Stimulated activated CD4-positive, alpha-beta T cell treated with anti-CD3 and anti-CD28 coated beads, Interleukin-4, amount 100 ng/mL, for 1 hour (primary cell): ENCODE measurements at regions not wholly inside any gene's neighbourhood (a gene's known extent, or its start where the extent isn't known, plus 50 kb on each side); places are given as distances from the start of the nearest gene placed in this dataset.

Experiments used
- DNase-seq: peaks from one replicate; pipeline ENCODE4 v3.0.0-alpha.2; 2020

- no peak for DNase-seq
Measured at GRCh38 chr6:144739873-144740272, 454.7 kb downstream of the UTRN start.

- DNase-seq = no peak
Measured at GRCh38 chr6:144741659-144742058, 456.5 kb downstream of the UTRN start.

GRCh38 chr6:144742779-144743178, 457.6 kb downstream of the UTRN start:
- DNase-seq = no peak

GRCh38 chr6:144744720-144745119, 459.6 kb downstream of the UTRN start:
- no peak for DNase-seq

- no peak for DNase-seq
Measured at GRCh38 chr6:144745439-144745838, 460.3 kb downstream of the UTRN start.

GRCh38 chr6:144746902-144747469, 461.9 kb downstream of the UTRN start:
- no peak for DNase-seq

- DNase-seq = no peak
Measured at GRCh38 chr6:144749263-144749662, 464.1 kb downstream of the UTRN start.

- DNase-seq = no peak
Measured at GRCh38 chr6:144753023-144753705, 468.0 kb downstream of the UTRN start.

- DNase-seq = no peak
Measured at GRCh38 chr6:144756469-144756868, 471.3 kb downstream of the UTRN start.

- DNase-seq = no peak
Measured at GRCh38 chr6:144757299-144757698, 472.2 kb downstream of the UTRN start.

- DNase-seq = no peak
Measured at GRCh38 chr6:144757730-144758129, 472.6 kb downstream of the UTRN start.

DNA sequence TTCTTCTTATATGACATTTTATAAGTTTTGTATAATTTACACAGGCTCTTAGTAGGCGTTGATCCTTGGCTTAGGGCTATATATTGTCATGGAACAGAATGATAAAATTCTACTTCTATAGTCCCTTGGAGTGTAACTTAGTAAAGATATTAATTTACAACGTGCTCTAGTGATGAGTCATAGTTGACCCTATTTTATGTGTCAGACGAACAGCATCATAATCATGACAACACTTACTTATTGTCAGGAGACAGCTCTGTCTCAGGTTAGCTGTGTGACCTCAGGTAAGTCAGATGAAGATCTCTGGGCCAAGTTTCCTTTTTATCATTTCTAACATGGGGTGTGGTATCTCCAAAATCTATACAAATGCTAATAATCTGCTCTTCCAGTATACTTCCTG, 473.5 kb downstream of the UTRN start:
- DNase-seq = no peak

GRCh38 chr6:144762469-144762868, 477.3 kb downstream of the UTRN start:
- DNase-seq = no peak

- no peak for DNase-seq
Measured at GRCh38 chr6:144767051-144767450, 481.9 kb downstream of the UTRN start.

GRCh38 chr6:144768551-144769075, 483.5 kb downstream of the UTRN start:
- no peak for DNase-seq

DNA sequence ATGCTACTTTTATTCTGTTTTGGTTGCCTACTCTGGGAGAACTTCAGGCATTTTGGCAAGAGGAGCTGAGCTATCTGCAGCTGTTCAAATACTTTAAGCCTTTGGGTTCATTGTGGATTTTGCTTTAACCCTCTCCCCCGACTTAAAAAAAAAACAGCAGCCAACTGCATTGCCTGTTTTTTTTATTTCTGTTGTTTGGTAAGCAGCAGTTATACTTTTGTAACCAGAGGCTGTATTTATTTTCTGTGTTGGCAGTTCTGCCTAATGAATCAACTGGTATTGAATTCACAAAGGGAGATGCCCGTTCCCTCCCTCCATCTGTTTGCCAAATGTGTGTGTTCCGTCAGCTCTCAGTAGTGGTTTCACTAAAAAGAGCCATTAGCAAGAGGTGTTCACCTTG, 484.0 kb downstream of the UTRN start:
- DNase-seq = no peak

GRCh38 chr6:144776031-144776819, 491.1 kb downstream of the UTRN start:
- no peak for DNase-seq

DNA sequence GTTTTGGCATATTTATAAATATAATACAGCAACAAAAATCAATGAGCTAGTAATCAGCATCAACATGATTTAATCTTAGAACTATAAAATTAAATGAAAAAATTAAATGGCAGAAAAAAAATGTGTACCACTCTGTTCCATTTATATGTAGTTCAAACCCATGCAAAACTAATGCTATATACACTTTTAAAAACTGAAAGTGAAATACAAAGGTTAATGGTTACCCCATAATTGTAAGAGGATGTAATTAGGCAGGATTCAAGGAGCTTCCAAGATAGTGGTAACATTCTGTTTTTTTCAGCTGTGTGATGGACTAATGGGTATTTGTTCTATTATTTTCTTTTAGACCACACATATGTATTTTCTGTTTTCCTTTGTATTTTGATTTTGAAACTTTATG, 492.1 kb downstream of the UTRN start:
- DNase-seq = no peak

DNA sequence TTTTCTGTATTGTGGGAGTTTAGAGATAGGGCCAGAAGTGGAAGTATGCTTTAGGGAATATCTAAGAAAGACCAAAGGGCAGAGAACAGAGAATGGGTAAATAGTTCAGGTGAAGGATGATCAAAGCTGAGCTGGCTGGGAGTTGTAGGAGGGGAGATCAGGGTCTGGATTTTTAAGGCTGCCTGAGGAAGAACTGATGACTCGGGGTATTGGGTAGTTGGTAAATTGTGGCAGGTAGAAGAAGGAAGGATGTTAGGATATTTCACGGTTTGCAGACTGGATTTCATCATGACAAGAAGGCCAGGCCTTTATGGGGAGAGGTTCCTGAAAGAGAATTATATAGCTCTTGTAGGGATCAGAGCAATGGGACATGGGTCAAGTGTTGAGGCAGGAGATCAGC, 492.9 kb downstream of the UTRN start:
- DNase-seq = no peak

GRCh38 chr6:144778773-144779492, 493.8 kb downstream of the UTRN start:
- DNase-seq = no peak

- no peak for DNase-seq
Measured at GRCh38 chr6:144781836-144782235, 496.7 kb downstream of the UTRN start.

DNA sequence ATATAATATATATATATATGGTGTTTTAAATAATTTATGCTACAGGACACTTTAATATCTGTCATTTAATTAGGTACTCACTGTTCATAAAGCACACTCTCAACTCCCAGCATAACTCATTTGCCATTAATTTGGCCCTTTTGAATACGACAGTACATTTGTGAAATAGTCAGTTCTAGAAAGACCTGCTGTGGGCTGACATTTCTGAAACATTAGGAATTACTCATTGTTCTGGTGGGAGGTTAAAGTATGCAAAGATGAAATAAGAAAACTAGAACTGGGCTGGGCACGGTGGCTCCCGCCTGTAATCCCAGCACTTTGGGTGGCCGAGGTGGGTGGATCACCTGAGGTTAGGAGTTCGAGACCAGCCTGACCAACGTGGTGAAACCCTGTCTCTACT, 497.5 kb downstream of the UTRN start:
- no peak for DNase-seq

DNA sequence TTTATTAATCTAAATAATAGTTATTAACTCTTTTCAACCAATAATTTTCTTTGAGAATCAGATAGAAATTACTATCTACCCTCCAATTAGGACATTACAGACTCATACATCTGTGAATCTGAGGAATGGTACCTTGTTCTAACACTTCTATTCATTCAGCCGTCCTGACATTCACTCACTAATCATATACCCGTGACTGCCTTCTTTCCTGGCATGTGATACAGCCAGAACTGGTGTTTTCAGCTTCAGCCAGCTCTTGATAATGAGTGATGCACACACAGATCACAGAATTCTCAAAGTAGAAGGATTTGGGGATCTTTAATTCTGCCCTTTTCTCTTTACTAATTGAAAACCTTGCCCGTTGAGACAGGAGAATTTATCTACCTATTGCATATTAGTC, 499.9 kb downstream of the UTRN start:
- no peak for DNase-seq
